Activated T-helper 17 cell treated with anti-CD3 and anti-CD28 coated beads, Interleukin-2, amount 50 U/mL, for 72 hours (primary cell): ENCODE measurements at regions not wholly inside any gene's neighbourhood (a gene's known extent, or its start where the extent isn't known, plus 50 kb on each side); places are given as distances from the start of the nearest gene placed in this dataset.

Source experiments
- ATAC-seq: fragments of 150-1000 bp; cut with Tn5 transposase; replicated peaks from 2 replicates; pipeline ENCODE4 v1.10.0; 2021; ENCODE audit warnings: mild to moderate bottlenecking, moderate library complexity
- H3K27ac Mint-ChIP-seq: one replicate; pipeline ENCODE4 v1.8.0; 2022; ENCODE audit warnings: mixed read lengths
- H3K27me3 Mint-ChIP-seq: one replicate; pipeline ENCODE4 v1.8.0; 2022; ENCODE audit warnings: mixed read lengths
- H3K36me3 Mint-ChIP-seq: one replicate; pipeline ENCODE4 v1.8.0; 2022; ENCODE audit warnings: low read depth, mild to moderate bottlenecking, mixed read lengths
- H3K4me1 Mint-ChIP-seq: one replicate; pipeline ENCODE4 v1.8.0; 2022; ENCODE audit warnings: mixed read lengths
- H3K4me3 Mint-ChIP-seq: one replicate; pipeline ENCODE4 v1.8.0; 2022; ENCODE audit warnings: mild to moderate bottlenecking, mixed read lengths
- H3K9me3 Mint-ChIP-seq: one replicate; pipeline ENCODE4 v1.8.0; 2022; ENCODE audit warnings: mixed read lengths

DNA sequence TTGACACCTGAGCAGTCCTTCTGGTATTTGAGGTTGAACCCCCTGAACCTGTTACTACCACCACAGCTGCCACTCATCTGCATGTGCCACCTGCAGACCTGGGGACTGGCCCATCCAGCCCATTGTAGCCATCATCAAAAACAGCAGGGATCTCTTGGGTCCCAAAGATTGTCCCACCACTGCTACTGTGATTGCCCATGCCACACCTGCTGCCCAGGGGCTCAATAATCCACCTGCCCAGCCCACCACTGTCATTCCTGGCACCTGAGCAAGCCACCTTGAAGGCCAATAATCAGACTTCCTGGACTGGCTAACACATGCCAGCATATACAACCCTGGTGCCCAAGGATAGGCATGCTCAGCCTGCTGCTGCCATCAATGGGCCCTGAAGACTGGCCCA, 327.6 kb downstream of the CYRIA start:
- no peak overlapping the region for H3K4me3 Mint-ChIP-seq
- H3K9me3 Mint-ChIP-seq = peaks cover 22% of the 10 kb centered on the region
- no peaks in the 10 kb centered on the region for H3K4me1 Mint-ChIP-seq

DNA sequence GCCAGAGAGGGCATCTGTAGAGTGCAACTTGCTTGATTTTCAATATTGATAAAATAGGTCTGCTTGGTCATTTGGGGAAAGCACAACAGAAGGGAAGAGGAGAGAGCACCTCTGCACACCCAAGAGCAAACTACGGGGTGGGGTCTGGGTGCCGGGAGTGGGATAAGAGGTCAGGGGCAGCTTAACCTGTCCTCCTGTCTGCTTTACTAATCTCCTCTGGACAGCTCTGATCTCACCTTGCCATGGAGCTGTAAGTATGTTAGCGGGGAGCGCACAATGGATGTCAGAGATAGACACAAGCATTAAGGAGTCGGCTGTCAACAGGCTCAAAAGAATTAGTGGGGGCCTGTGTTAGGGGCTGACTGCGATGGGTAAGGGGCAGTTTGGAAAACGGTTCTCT, 328.7 kb downstream of the CYRIA start:
- H3K9me3 Mint-ChIP-seq = peaks cover 22% of the 10 kb centered on the region
- no peak overlapping the region for H3K27ac Mint-ChIP-seq
- no peaks in the 10 kb centered on the region for H3K4me1 Mint-ChIP-seq
- ATAC-seq = no peak
- H3K27me3 Mint-ChIP-seq = no peaks in the 10 kb centered on the region
- no peaks in the 10 kb centered on the region for H3K36me3 Mint-ChIP-seq
- no peak overlapping the region for H3K4me3 Mint-ChIP-seq

More for the DNA sequence above, 327.6 kb downstream of the CYRIA start:
- Mint-ChIP-seq H3K36me3 (no peaks in the 10 kb centered on the region), H3K27ac (no peak overlapping the region), H3K27me3 (no peaks in the 10 kb centered on the region)
- ATAC-seq = no peak

DNA sequence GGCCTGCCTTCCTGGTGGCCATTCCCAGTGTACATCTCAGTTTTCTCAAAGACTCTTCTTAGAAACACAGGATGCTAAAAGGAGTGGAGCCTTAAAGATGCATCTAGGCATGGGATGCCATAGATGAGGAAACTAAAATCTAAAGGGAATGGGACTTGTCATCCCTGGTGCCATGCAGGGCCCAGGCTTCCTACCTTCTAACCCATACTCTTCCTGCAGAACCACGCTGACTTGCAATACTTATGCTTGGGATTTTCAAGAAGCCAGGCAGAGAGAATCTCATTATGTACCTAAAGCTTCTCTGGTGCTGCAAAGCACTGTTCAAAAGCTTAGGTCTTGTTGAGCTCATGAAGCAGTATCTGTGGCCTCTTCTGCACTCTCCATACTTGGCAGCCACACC, 329.1 kb downstream of the CYRIA start:
- Mint-ChIP-seq H3K27me3 (no peaks in the 10 kb centered on the region), H3K27ac (no peak overlapping the region), H3K36me3 (no peaks in the 10 kb centered on the region), H3K4me1 (no peaks in the 10 kb centered on the region), H3K9me3 (peaks cover 22% of the 10 kb centered on the region), H3K4me3 (no peak overlapping the region)
- no peak for ATAC-seq

DNA sequence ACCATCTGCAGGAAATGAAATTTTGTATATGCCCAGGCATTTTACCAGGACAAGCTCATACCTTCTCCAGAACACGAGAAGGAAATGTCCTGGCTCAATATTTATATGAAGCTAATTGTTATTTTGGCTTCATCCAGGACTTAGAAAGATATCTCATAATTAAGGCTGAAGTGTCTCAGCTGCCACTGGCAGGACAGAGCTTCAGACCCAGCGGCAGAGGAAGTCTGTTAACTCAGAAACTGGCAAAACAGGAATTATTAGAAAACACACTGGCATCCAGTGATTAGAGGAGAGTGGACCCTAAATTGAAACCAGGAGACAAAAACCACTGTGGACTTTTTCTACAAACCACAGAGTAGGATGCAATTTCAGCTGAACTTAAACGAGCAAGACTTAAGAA, 329.7 kb downstream of the CYRIA start:
- Mint-ChIP-seq H3K36me3 (no peaks in the 10 kb centered on the region), H3K27me3 (no peaks in the 10 kb centered on the region), H3K27ac (no peak overlapping the region), H3K4me1 (no peaks in the 10 kb centered on the region), H3K9me3 (peaks cover 22% of the 10 kb centered on the region), H3K4me3 (no peak overlapping the region)
- ATAC-seq = no peak

DNA sequence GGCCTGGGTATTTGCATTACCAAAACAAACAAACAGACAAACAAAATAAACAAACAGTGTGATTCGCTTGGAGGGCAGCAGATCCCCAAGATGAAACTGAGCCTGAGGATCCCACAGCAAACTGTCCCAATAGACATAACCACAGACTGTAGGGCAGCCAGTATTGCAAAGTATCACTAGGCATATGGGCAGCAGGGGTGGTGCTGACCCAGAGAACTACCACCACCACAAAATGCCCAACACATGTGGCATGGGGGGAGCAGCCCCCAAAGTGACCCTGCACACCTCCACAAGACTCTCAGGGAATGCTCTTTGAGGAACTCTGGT, 330.1 kb downstream of the CYRIA start:
- peaks cover 3% of the 10 kb centered on the region for H3K27me3 Mint-ChIP-seq
- H3K9me3 Mint-ChIP-seq = peaks cover 22% of the 10 kb centered on the region
- H3K4me1 Mint-ChIP-seq = no peaks in the 10 kb centered on the region
- H3K36me3 Mint-ChIP-seq = no peaks in the 10 kb centered on the region
- H3K4me3 Mint-ChIP-seq = no peak overlapping the region
- H3K27ac Mint-ChIP-seq = no peak overlapping the region
- no peak for ATAC-seq

DNA sequence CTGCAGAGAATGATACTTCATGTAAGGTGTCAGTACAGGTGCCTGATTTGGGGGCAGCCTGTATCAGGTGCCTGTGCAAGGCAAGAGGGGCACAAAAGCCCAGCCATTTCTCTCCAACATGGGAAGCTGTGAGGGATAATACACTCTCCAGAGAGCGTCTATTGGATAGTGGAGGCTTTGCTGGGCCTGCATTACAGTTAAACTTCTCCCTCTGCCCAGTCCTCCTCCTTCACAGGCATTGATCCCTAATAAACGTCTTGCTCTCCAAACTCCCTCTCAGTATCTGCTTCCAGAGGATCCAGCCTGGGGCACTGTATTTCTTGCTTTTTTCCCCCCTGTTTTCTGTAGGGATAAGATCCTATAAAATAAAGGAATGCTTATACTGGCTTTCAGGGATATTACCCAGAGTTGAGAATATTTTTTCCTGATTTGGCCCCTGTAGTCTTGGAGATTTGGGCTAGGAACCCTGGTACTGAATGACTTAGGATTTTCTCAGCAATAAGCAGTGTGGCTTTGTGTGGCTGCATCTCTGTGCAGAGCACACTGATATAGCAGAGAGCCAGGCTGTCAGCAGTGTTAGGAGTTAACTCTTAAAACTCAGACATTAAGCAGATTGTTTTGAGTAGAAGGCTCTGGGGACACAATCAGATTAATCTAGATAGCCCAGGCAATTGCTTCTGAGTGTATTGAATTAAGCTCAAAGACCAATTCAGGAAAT, 330.6 kb downstream of the CYRIA start:
- no peak for ATAC-seq
- Mint-ChIP-seq H3K4me3 (no peak overlapping the region), H3K27ac (no peak overlapping the region), H3K27me3 (peaks cover 3% of the 10 kb centered on the region), H3K36me3 (no peaks in the 10 kb centered on the region), H3K9me3 (peaks cover 21% of the 10 kb centered on the region), H3K4me1 (no peaks in the 10 kb centered on the region)

DNA sequence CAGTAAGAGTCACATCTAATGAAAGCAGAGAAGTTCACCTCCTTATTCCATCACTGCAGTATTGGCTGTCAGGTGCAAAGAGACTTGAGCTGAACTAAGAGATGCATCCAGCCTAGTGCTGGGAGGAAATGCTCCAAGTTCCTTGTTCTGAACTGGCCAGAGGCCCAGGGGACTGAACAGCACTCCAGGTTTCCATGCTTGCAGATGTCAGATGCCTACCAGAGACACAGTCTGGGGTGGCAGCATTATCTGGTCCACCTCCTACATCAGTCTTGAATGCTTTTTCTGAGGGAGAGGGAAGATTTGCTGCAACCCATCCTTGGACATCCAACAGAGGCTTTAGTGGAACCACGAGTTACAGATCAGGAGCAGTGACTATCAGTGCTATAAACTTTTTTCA, 331.3 kb downstream of the CYRIA start:
- H3K27ac Mint-ChIP-seq = no peak overlapping the region
- peaks cover 3% of the 10 kb centered on the region for H3K27me3 Mint-ChIP-seq
- peaks cover 14% of the 10 kb centered on the region for H3K9me3 Mint-ChIP-seq
- no peak for ATAC-seq
- H3K36me3 Mint-ChIP-seq = no peaks in the 10 kb centered on the region
- H3K4me1 Mint-ChIP-seq = no peaks in the 10 kb centered on the region
- no peak overlapping the region for H3K4me3 Mint-ChIP-seq

DNA sequence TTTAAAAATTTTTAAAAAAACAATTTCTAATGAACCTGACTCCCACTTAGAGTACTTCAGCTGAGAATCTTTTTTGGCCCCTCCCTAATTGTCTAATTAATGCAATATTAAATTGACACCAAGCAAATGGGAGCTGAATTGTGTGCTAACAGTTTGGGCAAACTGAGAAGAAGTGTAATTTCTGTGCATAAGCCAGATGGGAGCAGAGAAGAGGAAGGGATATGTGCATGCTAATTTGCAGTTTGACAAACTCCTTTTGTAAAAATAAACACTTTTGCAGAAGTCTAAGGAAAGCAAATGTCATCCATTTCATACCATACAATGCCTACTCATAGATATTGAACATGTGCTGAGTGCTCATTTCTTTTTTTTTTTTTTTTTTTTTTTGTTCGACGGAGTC, 332.0 kb downstream of the CYRIA start:
- Mint-ChIP-seq H3K27ac (no peak overlapping the region), H3K4me1 (no peaks in the 10 kb centered on the region), H3K27me3 (peaks cover 5% of the 10 kb centered on the region), H3K9me3 (peaks cover 11% of the 10 kb centered on the region), H3K36me3 (no peaks in the 10 kb centered on the region), H3K4me3 (no peak overlapping the region)
- ATAC-seq = no peak

DNA sequence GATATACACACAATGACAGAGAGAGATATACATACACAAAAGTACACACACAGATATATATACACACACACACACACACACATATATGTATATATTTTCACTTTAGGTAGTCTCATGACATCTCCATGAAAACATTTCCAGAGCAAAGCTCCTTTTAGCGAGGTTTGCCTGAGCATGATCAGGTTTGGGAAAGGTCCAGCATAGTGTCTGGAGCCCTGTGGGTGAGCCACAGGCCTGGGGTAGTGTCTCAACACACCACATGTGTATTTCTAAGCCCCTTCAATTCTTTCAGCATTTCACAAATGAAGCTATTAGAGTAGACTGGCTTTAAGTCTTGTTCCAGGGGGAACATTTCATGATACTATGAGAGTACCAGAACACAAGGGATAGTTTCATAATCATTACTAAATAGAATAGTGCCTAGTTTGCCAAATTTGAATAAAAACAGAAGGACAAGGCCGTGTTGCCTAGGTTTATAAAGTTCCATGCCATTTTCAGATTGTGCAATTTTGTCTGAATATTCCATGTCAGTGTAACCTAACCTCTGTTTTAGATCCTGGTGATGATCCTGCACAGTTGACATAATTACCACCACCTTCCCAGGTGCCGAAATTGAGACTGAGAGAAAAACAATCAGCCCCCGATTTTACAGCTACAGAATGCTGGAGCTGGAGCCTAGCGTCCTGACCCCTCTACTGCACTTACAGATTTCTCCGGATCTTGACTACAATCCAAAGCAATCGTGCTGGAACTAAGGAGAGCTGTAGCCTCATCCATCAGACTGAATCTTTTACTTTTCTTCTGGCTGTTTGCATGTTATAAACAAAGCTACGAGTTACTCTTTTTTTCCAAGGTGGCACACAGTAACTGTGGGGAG, 332.7 kb downstream of the CYRIA start:
- Mint-ChIP-seq H3K36me3 (no peaks in the 10 kb centered on the region), H3K9me3 (peaks cover 6% of the 10 kb centered on the region), H3K27ac (no peak overlapping the region), H3K4me1 (no peaks in the 10 kb centered on the region), H3K27me3 (peaks cover 5% of the 10 kb centered on the region), H3K4me3 (no peak overlapping the region)
- no peak for ATAC-seq

DNA sequence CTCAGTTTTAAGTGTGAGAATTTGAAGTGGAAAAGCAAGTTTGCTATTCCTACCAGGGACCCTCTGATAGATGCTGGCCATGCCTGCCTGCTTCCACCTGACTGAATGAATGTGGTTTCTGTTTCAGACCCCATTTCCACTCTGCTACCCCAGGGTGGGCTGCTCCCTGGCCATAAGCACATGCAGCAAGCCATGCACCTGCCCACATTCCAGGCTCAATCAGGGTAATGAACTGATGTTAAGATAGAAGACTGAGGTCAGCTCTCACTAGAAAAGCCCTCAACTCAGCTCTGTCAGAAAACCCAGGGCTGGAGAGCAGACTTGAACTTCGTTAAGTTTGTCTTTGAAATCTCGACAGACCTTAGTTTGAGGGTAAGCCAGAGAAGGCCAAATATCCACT, 333.9 kb downstream of the CYRIA start:
- H3K27me3 Mint-ChIP-seq = peaks cover 5% of the 10 kb centered on the region
- no peaks in the 10 kb centered on the region for H3K4me1 Mint-ChIP-seq

DNA sequence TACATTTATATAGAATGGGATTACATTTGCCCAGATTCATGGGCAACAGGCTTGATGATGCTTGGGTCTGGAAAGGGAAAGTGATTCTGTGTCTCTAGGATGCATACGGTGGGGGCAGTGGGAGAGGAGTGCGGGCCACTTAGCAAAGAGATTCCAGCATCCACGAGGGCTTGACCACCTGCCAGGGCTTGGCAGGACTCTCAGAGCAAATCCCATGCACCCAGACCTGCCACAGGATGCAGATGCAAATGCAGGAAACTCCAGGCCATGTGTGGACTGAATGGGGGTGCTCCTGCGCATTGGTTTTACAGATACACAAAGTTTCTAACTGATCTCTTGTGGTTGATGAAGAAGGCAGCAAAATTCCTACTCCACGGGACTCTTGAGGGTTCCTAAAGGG, 334.7 kb downstream of the CYRIA start:
- H3K27me3 Mint-ChIP-seq = peaks cover 5% of the 10 kb centered on the region
- H3K4me1 Mint-ChIP-seq = no peaks in the 10 kb centered on the region
- H3K4me3 Mint-ChIP-seq = no peak overlapping the region
- H3K36me3 Mint-ChIP-seq = no peaks in the 10 kb centered on the region
- peaks cover 3% of the 10 kb centered on the region for H3K9me3 Mint-ChIP-seq
- ATAC-seq = no peak
- H3K27ac Mint-ChIP-seq = no peak overlapping the region

More for the DNA sequence above, 333.9 kb downstream of the CYRIA start:
- H3K4me3 Mint-ChIP-seq = no peak overlapping the region
- no peaks in the 10 kb centered on the region for H3K36me3 Mint-ChIP-seq
- H3K9me3 Mint-ChIP-seq = peaks cover 4% of the 10 kb centered on the region
- H3K27ac Mint-ChIP-seq = no peak overlapping the region
- ATAC-seq = no peak

DNA sequence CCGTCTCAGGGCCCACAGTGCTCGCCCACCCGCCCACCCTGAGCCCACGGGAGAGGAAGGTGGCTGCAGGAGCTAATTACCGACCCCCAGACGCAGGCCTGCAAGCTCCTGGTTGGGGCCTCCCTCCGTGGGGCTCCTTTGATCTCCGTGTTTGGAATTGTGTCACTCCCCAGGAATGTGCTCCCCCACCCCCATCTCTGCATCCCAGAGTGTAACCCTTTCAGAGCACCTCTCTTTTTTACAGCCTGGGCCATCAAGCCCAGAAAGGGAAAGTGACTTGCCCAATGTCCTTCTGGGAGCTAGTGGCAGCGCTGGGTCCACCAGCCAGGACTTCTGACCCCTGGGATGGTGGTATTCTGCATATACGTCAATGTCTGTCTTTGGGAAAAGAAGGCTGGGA, 335.1 kb downstream of the CYRIA start:
- H3K36me3 Mint-ChIP-seq = no peaks in the 10 kb centered on the region

DNA sequence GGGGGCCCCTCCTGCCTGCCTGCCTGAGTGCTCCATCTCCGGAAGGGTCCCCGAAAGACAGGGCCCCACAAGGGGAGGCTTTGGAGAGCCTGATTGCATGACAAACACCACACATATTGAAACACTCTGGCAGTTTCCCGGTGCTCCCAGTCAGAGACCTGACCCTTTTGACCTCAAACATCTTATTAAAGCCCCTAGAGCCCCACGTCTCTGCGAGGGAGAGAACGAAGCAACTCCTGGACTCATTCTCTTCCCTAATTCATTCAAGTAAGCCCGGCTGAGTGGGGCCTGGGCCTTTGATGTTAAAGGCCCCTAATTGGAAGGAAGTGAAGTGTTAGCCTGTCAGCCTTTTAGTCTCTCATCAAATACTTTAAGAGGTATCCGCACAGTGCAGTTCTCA, 335.6 kb downstream of the CYRIA start:
- ATAC-seq = no peak
- Mint-ChIP-seq H3K36me3 (no peaks in the 10 kb centered on the region), H3K4me3 (no peak overlapping the region), H3K27me3 (peaks cover 5% of the 10 kb centered on the region), H3K9me3 (peaks cover 3% of the 10 kb centered on the region), H3K27ac (no peak overlapping the region), H3K4me1 (no peaks in the 10 kb centered on the region)

More for the DNA sequence above, 335.1 kb downstream of the CYRIA start:
- Mint-ChIP-seq H3K9me3 (peaks cover 3% of the 10 kb centered on the region), H3K27ac (no peak overlapping the region), H3K4me1 (no peaks in the 10 kb centered on the region), H3K4me3 (no peak overlapping the region), H3K27me3 (peaks cover 5% of the 10 kb centered on the region)
- no peak for ATAC-seq

DNA sequence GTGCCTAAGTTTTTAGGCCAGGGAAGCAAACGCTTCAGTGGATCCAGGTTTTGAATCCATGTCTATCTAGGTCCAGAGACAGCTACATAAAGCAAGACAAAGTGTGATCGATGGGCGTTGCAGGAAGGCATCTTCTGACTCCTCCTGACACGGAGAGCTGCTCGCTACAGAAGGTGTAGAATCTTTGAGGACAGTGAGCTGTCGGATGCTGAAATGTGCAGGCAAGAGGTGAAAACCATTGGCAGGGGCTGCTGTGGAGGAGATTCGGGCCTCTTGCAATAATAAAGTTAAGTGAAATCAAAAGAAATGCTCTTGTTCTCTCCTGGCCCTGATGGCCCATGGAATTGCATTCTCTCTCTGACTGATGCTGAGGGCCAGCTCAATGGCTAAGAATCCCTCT, 336.2 kb downstream of the CYRIA start:
- Mint-ChIP-seq H3K4me1 (no peaks in the 10 kb centered on the region), H3K4me3 (no peak overlapping the region), H3K36me3 (no peaks in the 10 kb centered on the region), H3K27ac (no peak overlapping the region), H3K9me3 (peaks cover 3% of the 10 kb centered on the region), H3K27me3 (peaks cover 5% of the 10 kb centered on the region)
- no peak for ATAC-seq

DNA sequence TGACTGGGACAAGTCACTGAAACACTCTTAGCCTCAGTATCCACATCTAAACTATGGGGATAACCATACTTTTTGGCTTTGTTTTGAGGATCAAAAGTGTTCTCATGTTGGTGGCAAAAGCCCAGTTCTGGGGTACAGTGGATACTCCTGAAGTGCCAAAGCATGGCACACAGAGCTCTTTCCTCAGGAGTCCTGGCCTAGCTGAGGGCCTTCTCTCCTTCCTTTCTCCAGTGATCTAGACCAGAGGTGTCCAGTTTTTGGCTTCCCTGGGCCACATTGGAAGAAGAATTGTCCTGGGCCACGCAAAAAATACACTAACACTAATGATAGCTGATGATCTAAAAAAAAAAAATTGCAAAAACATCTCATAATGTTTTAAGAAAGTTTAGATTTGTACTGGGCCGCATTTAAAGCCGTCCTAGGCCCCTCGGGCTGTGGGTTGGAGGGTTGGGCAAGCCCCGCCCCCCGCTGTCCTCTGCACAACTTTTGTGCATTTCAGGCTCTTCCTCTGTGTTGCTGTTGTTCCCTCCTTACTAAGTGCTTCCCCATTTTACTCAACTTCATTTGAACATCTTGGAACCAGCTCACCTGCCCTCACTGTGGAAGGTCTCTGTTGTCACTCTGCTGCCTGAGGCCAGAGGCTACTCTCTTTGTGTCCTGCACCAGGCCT, 337.0 kb downstream of the CYRIA start:
- H3K9me3 Mint-ChIP-seq = peaks cover 3% of the 10 kb centered on the region
- no peak for ATAC-seq
- H3K27ac Mint-ChIP-seq = no peak overlapping the region
- no peaks in the 10 kb centered on the region for H3K4me1 Mint-ChIP-seq
- H3K27me3 Mint-ChIP-seq = peaks cover 5% of the 10 kb centered on the region
- H3K4me3 Mint-ChIP-seq = no peak overlapping the region
- no peaks in the 10 kb centered on the region for H3K36me3 Mint-ChIP-seq
